HG03066 (cell line): ENCODE measurements at regions not wholly inside any gene's neighbourhood (a gene's known extent, or its start where the extent isn't known, plus 50 kb on each side); places are given as distances from the start of the nearest gene placed in this dataset.

Experiments
- ATAC-seq: cut with Tn5 transposase; IDR thresholded peaks from one replicate; pipeline ENCODE4 v1.9.1; 2021; ENCODE audit warnings: low read depth; ENCODE audit not compliant: unreplicated experiment

- ATAC-seq = no peak
These were observed 539.7 kb upstream of the DAB1 start for GRCh38 chr1:57963581-57963980.

GRCh38 chr1:57959531-57960241, 535.8 kb upstream of the DAB1 start:
- no peak for ATAC-seq

- no peak for ATAC-seq
These were observed 533.7 kb upstream of the DAB1 start for GRCh38 chr1:57957576-57957975.

- ATAC-seq = no peak
These were observed 527.5 kb upstream of the DAB1 start for GRCh38 chr1:57951390-57951789.

- no peak for ATAC-seq
These were observed 525.3 kb upstream of the DAB1 start for GRCh38 chr1:57949168-57949567.

GRCh38 chr1:57947471-57947870, 523.6 kb upstream of the DAB1 start:
- ATAC-seq = no peak

GRCh38 chr1:57945045-57945444, 521.2 kb upstream of the DAB1 start:
- ATAC-seq = no peak

GRCh38 chr1:57943365-57943764, 519.5 kb upstream of the DAB1 start:
- no peak for ATAC-seq

GRCh38 chr1:57934745-57935144, 510.9 kb upstream of the DAB1 start:
- no peak for ATAC-seq

- no peak for ATAC-seq
These were observed 503.1 kb upstream of the DAB1 start for GRCh38 chr1:57927003-57927402.

- ATAC-seq = no peak
These were observed 502.2 kb upstream of the DAB1 start for GRCh38 chr1:57926025-57926552.

- ATAC-seq = no peak
These were observed 501.4 kb upstream of the DAB1 start for GRCh38 chr1:57925226-57925625.

GRCh38 chr1:57922130-57922529, 498.3 kb upstream of the DAB1 start:
- no peak for ATAC-seq

- no peak for ATAC-seq
These were observed 492.2 kb upstream of the DAB1 start for GRCh38 chr1:57916041-57916440.

GRCh38 chr1:57911427-57911826, 487.6 kb upstream of the DAB1 start:
- ATAC-seq = no peak

GRCh38 chr1:57910782-57911181, 486.9 kb upstream of the DAB1 start:
- ATAC-seq = no peak

GRCh38 chr1:57910305-57910704, 486.4 kb upstream of the DAB1 start:
- ATAC-seq = no peak

GRCh38 chr1:57908147-57908890, 484.5 kb upstream of the DAB1 start:
- no peak for ATAC-seq

GRCh38 chr1:57901208-57901919, 477.5 kb upstream of the DAB1 start:
- no peak for ATAC-seq

- no peak for ATAC-seq
These were observed 474.7 kb upstream of the DAB1 start for GRCh38 chr1:57898531-57898930.

- no peak for ATAC-seq
These were observed 473.7 kb upstream of the DAB1 start for GRCh38 chr1:57897581-57897980.
